Right lobe of liver (tissue), 6 donors: ENCODE measurements at regions not wholly inside any gene's neighbourhood (a gene's known extent, or its start where the extent isn't known, plus 50 kb on each side); places are given as distances from the start of the nearest gene placed in this dataset.

ENCODE experiments used
- ATAC-seq, 4 donors: fragments of 200-7000 bp; cut with Tn5 transposase; one replicate each; pipeline ENCODE4 v1.9.1; 2020; ENCODE audit warnings: mild to moderate bottlenecking in 4 of 4, moderate library complexity in 4 of 4
- DNase-seq, 3 donors: peaks; one replicate each; pipeline ENCODE4 v3.0.0-alpha.2; 2020
- H3K27ac ChIP-seq, 3 donors: fragments of 200-600 bp; one replicate each; pipeline ENCODE4 v1.8.0; 2022
- H3K27me3 ChIP-seq, 2 donors: fragments of 200-600 bp; one replicate each; pipeline ENCODE4 v1.8.0; 2022
- H3K36me3 ChIP-seq, 4 donors: fragments of 200-600 bp; sonication (generic) in 1 of 4; one replicate each; pipeline versions ENCODE4 v1.5.1 to v1.8.0; 2017 to 2022; ENCODE audit warnings: control low read depth in 1 of 4
- H3K4me1 ChIP-seq, 4 donors: fragments of 200-600 bp; sonication (generic) in 1 of 4; one replicate each; pipeline versions ENCODE4 v1.5.1 to v1.8.0; 2017 to 2022; ENCODE audit warnings: control low read depth in 1 of 4
- H3K4me3 ChIP-seq, 3 donors: fragments of 200-600 bp; one replicate each; pipeline ENCODE4 v1.8.0; 2022
- H3K9me3 ChIP-seq, 4 donors: fragments of 200-600 bp; sonication (generic) in 1 of 4; one replicate each; pipeline versions ENCODE4 v1.5.1 to v1.8.0; 2017 to 2022; ENCODE audit warnings: control low read depth in 1 of 4
- POLR2A ChIP-seq: fragments of 450-650 bp; IDR thresholded peaks from one replicate; pipeline ENCODE4 v1.6.1; 2017; ENCODE audit warnings: antibody characterized with exemption, mild to moderate bottlenecking
- WGBS: methylation state at CpG from one replicate; pipeline ENCODE4 v1.1.6; 2018; ENCODE audit warnings: low coverage, low lambda C conversion rate; ENCODE audit not compliant: insufficient coverage; ENCODE audit errors: missing lambda C conversion rate; 5-methylcytosine and 5-hydroxymethylcytosine counted together
- intact Hi-C, 2 donors: fragments of 100-400 bp; cut with DNase I; formaldehyde crosslinking; loops; one replicate each; pipeline versions ENCODE4 v1.11.2 to v1.14.1; 2022
- TF ChIP-seq, protein P1 (sequence below), 4 donors: fragments of 200-600 bp in 3 of 4; fragments of 450-650 bp in 1 of 4; IDR thresholded peaks; one replicate each; pipeline versions ENCODE4 v1.5.1 to v1.8.0; 2016 to 2022; ENCODE audit warnings: antibody characterized with exemption in 4 of 4, mild to moderate bottlenecking in 2 of 4
- donor health status: DM: no; HTN: yes; CAD: no.
- donor health status: DM: no; HTN: no; CAD: no.
- donor health status: DM: no; HTN: no; CAD: no.
- donor health status: DM: no; HTN: yes; CAD: no.
- donor health status: DM: no; HTN: yes; CAD: no.

DNA sequence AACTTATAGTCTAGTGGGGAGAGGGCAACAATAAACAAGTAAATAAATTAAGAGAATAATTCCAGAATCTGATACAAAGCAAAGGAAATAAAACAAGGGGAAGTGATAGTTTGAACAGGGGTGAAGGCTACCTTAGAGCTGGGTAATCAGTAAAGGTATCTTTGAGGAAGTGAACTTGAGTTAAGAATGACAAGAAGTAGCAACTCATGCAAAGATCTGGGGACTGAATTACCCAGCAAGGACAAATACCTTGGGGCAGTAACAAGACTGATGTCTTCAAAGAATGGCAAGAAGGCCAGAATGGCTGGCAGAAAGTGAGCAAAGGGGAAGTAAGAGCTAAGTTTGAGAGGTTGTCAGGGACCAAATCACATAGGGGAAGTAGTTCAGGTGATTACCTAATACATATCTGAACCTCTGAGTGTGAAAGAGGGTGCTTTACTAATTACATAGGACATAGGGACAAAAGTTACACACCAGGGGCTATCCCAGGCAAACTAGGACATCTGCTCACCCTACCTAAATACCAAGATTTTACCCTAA lies 244.6 kb upstream of the HNRNPA3 start:
- intact Hi-C loops = no loop called here
- H3K27me3 ChIP-seq = no peaks in the 10 kb centered on the region
- DNase-seq (no peak), ATAC-seq (no peak)
- TF ChIP-seq, protein P1, sequence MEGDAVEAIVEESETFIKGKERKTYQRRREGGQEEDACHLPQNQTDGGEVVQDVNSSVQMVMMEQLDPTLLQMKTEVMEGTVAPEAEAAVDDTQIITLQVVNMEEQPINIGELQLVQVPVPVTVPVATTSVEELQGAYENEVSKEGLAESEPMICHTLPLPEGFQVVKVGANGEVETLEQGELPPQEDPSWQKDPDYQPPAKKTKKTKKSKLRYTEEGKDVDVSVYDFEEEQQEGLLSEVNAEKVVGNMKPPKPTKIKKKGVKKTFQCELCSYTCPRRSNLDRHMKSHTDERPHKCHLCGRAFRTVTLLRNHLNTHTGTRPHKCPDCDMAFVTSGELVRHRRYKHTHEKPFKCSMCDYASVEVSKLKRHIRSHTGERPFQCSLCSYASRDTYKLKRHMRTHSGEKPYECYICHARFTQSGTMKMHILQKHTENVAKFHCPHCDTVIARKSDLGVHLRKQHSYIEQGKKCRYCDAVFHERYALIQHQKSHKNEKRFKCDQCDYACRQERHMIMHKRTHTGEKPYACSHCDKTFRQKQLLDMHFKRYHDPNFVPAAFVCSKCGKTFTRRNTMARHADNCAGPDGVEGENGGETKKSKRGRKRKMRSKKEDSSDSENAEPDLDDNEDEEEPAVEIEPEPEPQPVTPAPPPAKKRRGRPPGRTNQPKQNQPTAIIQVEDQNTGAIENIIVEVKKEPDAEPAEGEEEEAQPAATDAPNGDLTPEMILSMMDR (IDR thresholded peaks at IDR 0.05) = no peak
- TF ChIP-seq POLR2A = no peak
- H3K4me3 ChIP-seq = no peak overlapping the region
- no peaks in the 10 kb centered on the region for H3K36me3 ChIP-seq
- H3K4me1 ChIP-seq = no peaks in the 10 kb centered on the region
- H3K27ac ChIP-seq = no peak overlapping the region
- no peaks in the 10 kb centered on the region for H3K9me3 ChIP-seq

DNA sequence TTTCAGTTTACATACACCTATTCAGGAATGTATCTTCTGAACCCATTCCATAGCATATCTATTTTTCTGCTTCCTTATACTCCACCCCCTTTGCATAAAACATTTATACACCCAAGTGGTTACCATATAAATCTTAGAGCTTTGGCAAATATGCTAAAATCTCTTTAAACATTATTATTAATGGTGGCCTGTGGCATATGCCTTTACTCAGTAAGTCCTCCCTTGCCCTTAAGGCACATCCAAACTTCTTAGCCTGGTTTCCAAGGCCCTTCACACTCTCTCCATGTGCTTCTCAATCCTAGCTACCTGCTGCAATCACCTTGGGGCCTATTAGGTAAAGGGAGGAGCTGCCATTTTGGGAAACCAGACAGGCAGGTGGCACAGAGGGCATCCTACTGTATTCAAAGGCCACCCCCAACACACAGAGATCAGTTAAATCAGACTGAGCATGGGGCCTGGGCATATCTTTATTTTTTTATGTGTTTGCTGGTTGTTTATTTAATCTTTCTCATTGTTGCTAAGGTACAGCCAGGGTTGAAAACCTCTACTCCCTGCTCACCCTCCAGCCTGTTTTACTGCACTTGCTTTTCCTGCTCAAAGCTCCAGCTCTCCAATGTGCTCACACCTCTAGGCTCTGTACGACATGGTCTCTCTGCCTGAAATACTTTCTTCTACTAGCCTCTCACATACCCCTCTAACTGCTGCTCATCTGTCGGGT lies 242.8 kb upstream of the HNRNPA3 start:
- H3K4me3 ChIP-seq = no peak overlapping the region
- H3K27ac ChIP-seq = no peak overlapping the region
- H3K4me1 ChIP-seq = no peaks in the 10 kb centered on the region
- no peaks in the 10 kb centered on the region for H3K36me3 ChIP-seq
- TF ChIP-seq, protein P1 (IDR thresholded peaks at IDR 0.05) = no peak
- TF ChIP-seq POLR2A = no peak
- intact Hi-C loops = no loop called here
- no peaks in the 10 kb centered on the region for H3K27me3 ChIP-seq
- ATAC-seq (no peak), DNase-seq (no peak)
- WGBS = 45% methylated on average over 2 of the region's 2 CpGs
- H3K9me3 ChIP-seq = no peaks in the 10 kb centered on the region

DNA sequence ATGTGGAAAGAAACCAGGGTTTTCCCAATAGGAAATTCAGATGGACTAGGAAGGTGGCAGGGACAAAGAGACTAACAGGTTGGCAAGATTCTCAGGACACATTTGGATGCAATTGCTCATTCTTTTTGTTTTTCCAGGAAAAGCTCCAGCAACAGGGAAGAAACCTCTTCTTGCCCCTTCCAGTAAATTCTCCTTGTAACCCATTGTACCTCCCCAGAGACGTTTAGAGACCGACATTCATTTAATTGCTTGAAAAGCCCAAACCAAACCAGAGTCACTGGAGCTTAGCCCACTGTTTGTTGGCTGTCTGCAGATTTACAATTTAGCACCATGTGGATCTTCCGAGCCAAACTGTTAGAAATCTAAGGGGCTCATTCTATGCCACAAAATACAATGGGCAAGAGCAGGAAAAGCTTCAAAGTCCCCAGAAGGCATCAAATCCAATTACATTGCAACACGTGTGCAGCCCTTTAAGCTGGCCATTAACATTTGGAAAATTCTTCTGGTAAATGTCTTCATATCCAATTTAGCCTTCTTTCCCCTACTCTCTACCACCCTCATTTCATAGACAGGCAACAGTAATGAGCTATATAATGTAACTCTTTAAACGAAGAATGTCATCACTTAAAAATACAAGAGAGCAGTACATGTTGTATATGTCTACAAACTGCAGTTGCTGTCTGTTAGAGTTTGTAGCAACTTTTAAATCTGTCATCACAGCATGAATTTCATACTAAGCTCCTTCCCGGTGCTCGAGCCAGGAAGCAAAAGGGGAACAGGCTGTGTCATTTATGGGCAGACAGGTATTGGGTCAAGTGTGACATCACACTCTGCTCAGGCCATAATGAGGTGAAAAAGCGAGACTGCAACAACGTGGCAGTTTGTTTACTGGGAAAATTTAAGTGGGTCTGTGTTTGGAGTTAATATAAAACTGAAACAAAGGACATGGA lies 235.6 kb upstream of the HNRNPA3 start:
- intact Hi-C loops = no loop called here
- WGBS = 46% methylated on average over 9 of the region's 9 CpGs
- ATAC-seq = no peak
- no peaks in the 10 kb centered on the region for H3K27me3 ChIP-seq
- no peaks in the 10 kb centered on the region for H3K9me3 ChIP-seq
- H3K4me3 ChIP-seq = no peak overlapping the region
- DNase-seq = no peak
- H3K4me1 ChIP-seq = no peaks in the 10 kb centered on the region
- TF ChIP-seq, protein P1 (IDR thresholded peaks at IDR 0.05) = no peak
- no peak for TF ChIP-seq POLR2A
- no peak overlapping the region for H3K27ac ChIP-seq
- H3K36me3 ChIP-seq = no peaks in the 10 kb centered on the region

DNA sequence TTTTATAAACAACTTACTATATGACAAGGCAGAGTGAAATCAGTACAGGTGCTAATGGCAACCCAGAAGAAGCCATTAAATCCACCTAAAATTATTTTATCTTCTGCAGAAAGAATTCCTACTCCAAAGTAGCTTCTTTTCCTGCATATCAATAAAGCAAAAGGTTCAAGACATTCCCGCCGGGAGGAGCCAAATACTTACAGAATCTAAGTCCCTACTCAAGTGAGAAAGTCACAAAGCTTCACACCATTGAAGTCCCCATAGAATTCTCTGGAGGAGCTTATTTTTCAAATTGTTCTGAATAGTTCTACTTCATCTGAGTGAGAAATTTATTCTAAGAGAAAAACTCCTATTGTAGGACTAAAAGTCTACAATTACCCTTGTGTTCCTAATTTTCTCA lies 233.7 kb upstream of the HNRNPA3 start:
- H3K4me1 ChIP-seq = no peaks in the 10 kb centered on the region
- no peaks in the 10 kb centered on the region for H3K9me3 ChIP-seq
- H3K27ac ChIP-seq = no peak overlapping the region
- no peaks in the 10 kb centered on the region for H3K27me3 ChIP-seq
- H3K4me3 ChIP-seq = no peak overlapping the region
- ATAC-seq (no peak), DNase-seq (no peak)
- intact Hi-C loops = no loop called here
- TF ChIP-seq, protein P1 (IDR thresholded peaks at IDR 0.05) = no peak
- no peak for TF ChIP-seq POLR2A
- no peaks in the 10 kb centered on the region for H3K36me3 ChIP-seq
- 42% methylated on average over 2 of the region's 2 CpGs for WGBS
